ENCODE measurements at regions not wholly inside any gene's neighbourhood (a gene's known extent, or its start where the extent isn't known, plus 50 kb on each side); places are given as distances from the start of the nearest gene placed in this dataset.
A peak's percentile ranks its signal among the peaks of the same experiment; 100 is the strongest.

DNA sequence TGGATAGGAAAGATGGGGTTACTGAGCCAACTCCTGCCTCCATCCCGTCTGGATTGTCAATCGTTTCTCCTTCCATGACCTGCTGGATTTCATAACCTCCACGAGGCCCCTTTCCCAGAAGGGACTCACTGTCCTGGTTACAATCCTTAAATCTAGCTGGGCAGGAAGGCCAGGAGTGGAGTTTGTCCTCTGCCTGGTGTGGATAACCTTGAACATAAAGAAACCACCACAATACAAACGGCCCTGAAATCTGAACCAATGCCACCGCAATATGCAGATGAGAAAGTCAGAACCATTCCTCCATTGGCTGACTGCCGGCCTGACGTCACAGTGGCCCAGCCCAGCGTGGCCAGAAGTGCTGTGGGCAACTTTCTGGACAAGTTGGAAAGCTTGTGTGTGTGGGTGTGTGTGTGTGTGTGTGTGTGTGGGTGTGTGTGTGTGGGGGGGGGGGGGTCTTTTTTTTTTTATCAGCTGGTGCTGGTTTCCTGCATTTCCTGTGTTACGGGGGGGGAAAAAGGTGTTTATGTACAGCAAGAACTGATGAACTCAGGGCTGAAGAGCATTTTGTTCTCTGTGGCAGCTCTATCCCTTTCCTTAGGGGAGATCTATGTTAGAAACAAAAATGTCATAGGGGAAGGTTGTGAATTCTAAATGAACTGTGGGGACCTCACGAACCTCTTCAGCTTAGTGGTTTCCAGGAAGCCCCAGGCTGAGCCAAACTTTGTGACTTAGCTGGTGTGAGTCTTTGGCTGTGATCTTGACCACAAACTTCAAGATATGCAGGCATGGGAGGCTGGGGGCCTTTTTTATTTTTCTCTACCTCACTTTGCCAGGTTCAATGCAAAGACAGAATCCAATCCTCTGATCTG is 81.6 kb upstream of the MED13L start:
- Histone ChIP-seq H3K4me3 (ENCODE audit: low read depth, low read length) (no peak overlapping the region), H3K27ac (ENCODE audit: extremely low read depth, low read depth, low read length) (0 out of 2 replicates have a peak overlapping the region, but pooled peaks have one; percentile 8), H3K9me3 (ENCODE audit: control insufficient read depth, insufficient read depth, low read depth, low read length) (no peaks in the 10 kb centered on the region), H3K4me1 (ENCODE audit: control insufficient read depth, insufficient read depth, low read length) (0 out of 2 replicates have a peak, but pooled peaks cover 3% of the 10 kb centered on the region), H3K36me3 (ENCODE audit: control insufficient read depth in 2 of 2, insufficient read depth in 1 of 2, low read length in 2 of 2) (no peaks in the 10 kb centered on the region)
- CTCF ChIA-PET, result interaction anchor here (0.7 to 1.0 kb wide), 2 partner anchors 110 to 288 kb away, joined by 3 read pairs; no protein-coding TSS in a partner anchor
- POLR2A ChIA-PET, result interaction anchor here (0.6 kb wide), 1 partner anchor 17 kb away, joined by 3 read pairs; no protein-coding TSS in a partner anchor
- TF ChIP-seq BCL11B (tag by site-specific recombination; IDR thresholded peaks at IDR 0.05; ENCODE audit: low read depth) (no peak), ZNF837 (tag by site-specific recombination; IDR thresholded peaks at IDR 0.05) (no peak), ZNF211 (tag by site-specific recombination; IDR thresholded peaks at IDR 0.05; ENCODE audit: low read depth) (no peak), ZNF341 (tag by site-specific recombination; IDR thresholded peaks at IDR 0.05; ENCODE audit: low read depth) (no peak), EGR2 (tag by site-specific recombination; IDR thresholded peaks at IDR 0.05; ENCODE audit: low read depth) (peak; percentile 87), ZNF600 (tag by site-specific recombination; IDR thresholded peaks at IDR 0.05) (peak; percentile 90), ZBTB20 (tag by site-specific recombination; IDR thresholded peaks at IDR 0.05) (peak; percentile 42; the same call in 1 of the 2 replicates), ZNF138 (tag by site-specific recombination; IDR thresholded peaks at IDR 0.05; ENCODE audit: borderline replicate concordance) (no peak), ATF2 (tag by site-specific recombination; IDR thresholded peaks at IDR 0.05; ENCODE audit: low read depth) (peak; percentile 67; the same call in 1 of the 2 replicates), ZNF354C (tag by site-specific recombination; IDR thresholded peaks at IDR 0.05; ENCODE audit: borderline replicate concordance, low read depth) (no peak), PRDM10 (tag by site-specific recombination; IDR thresholded peaks at IDR 0.05) (peak; percentile 61), KLF9 (tag by site-specific recombination; IDR thresholded peaks at IDR 0.05; ENCODE audit: low read depth) (peak; percentile 40; the same call in 1 of the 2 replicates), PRDM4 (tag by site-specific recombination; IDR thresholded peaks at IDR 0.05) (peak; percentile 84), IKZF3 (tag by site-specific recombination; IDR thresholded peaks at IDR 0.05) (peak; percentile 69), ZNF629 (tag by site-specific recombination; IDR thresholded peaks at IDR 0.05) (peak; percentile 53), ZNF155 (tag by site-specific recombination; IDR thresholded peaks at IDR 0.05) (no peak)
- TF ChIP-seq, protein P1, sequence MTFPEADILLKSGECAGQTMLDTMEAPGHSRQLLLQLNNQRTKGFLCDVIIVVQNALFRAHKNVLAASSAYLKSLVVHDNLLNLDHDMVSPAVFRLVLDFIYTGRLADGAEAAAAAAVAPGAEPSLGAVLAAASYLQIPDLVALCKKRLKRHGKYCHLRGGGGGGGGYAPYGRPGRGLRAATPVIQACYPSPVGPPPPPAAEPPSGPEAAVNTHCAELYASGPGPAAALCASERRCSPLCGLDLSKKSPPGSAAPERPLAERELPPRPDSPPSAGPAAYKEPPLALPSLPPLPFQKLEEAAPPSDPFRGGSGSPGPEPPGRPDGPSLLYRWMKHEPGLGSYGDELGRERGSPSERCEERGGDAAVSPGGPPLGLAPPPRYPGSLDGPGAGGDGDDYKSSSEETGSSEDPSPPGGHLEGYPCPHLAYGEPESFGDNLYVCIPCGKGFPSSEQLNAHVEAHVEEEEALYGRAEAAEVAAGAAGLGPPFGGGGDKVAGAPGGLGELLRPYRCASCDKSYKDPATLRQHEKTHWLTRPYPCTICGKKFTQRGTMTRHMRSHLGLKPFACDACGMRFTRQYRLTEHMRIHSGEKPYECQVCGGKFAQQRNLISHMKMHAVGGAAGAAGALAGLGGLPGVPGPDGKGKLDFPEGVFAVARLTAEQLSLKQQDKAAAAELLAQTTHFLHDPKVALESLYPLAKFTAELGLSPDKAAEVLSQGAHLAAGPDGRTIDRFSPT (tag by site-specific recombination; IDR thresholded peaks at IDR 0.05), result peak; percentile 75; the same call in 1 of the 2 replicates
- TF ChIP-seq, protein P2, sequence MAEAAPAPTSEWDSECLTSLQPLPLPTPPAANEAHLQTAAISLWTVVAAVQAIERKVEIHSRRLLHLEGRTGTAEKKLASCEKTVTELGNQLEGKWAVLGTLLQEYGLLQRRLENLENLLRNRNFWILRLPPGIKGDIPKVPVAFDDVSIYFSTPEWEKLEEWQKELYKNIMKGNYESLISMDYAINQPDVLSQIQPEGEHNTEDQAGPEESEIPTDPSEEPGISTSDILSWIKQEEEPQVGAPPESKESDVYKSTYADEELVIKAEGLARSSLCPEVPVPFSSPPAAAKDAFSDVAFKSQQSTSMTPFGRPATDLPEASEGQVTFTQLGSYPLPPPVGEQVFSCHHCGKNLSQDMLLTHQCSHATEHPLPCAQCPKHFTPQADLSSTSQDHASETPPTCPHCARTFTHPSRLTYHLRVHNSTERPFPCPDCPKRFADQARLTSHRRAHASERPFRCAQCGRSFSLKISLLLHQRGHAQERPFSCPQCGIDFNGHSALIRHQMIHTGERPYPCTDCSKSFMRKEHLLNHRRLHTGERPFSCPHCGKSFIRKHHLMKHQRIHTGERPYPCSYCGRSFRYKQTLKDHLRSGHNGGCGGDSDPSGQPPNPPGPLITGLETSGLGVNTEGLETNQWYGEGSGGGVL (tag by site-specific recombination; IDR thresholded peaks at IDR 0.05), result peak; percentile 77
